ENCODE measurements at regions not wholly inside any gene's neighbourhood (a gene's known extent, or its start where the extent isn't known, plus 50 kb on each side); places are given as distances from the start of the nearest gene placed in this dataset.

DNA sequence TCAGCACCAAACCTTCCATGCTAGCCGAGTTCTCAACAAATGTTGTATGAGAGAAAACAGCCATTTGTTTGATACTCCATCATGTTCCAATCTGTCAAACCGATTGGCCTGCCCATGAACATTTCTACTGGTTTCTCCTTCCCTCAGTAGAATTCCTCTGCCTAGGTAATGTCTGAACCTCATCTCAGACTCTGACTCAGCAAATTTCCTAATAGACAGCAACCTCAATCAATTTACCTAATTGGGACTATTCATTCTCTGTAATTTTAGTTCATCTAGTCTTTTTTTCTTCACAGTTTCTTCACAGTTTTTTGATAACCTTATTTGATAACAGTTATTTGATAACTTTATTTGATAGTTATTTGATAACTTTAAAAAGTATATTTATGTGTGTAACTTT is 585.1 kb downstream of the DNAJB9 start:
- TF ChIP-seq, protein P1, sequence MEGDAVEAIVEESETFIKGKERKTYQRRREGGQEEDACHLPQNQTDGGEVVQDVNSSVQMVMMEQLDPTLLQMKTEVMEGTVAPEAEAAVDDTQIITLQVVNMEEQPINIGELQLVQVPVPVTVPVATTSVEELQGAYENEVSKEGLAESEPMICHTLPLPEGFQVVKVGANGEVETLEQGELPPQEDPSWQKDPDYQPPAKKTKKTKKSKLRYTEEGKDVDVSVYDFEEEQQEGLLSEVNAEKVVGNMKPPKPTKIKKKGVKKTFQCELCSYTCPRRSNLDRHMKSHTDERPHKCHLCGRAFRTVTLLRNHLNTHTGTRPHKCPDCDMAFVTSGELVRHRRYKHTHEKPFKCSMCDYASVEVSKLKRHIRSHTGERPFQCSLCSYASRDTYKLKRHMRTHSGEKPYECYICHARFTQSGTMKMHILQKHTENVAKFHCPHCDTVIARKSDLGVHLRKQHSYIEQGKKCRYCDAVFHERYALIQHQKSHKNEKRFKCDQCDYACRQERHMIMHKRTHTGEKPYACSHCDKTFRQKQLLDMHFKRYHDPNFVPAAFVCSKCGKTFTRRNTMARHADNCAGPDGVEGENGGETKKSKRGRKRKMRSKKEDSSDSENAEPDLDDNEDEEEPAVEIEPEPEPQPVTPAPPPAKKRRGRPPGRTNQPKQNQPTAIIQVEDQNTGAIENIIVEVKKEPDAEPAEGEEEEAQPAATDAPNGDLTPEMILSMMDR (IDR thresholded peaks at IDR 0.05): no peak
- TF ChIP-seq POLR2A (IDR thresholded peaks at IDR 0.05): no peak

All from right lobe of liver (tissue), 4 donors.